GM18907 (cell line): ENCODE measurements at regions not wholly inside any gene's neighbourhood (a gene's known extent, or its start where the extent isn't known, plus 50 kb on each side); places are given as distances from the start of the nearest gene placed in this dataset.

Source experiments
- ATAC-seq: cut with Tn5 transposase; IDR thresholded peaks from one replicate; pipeline ENCODE4 v1.9.1; 2021; ENCODE audit warnings: mild to moderate bottlenecking, moderate library complexity; ENCODE audit not compliant: unreplicated experiment

GRCh38 chr9:78848061-78848460, 551.1 kb downstream of the PSAT1 start:
- ATAC-seq, result no peak

- ATAC-seq, result no peak
Observed at GRCh38 chr9:78856144-78856543, 559.2 kb downstream of the PSAT1 start.

GRCh38 chr9:78856781-78857180, 559.9 kb downstream of the PSAT1 start:
- no peak for ATAC-seq

- no peak for ATAC-seq
Observed at GRCh38 chr9:78857373-78858225, 560.7 kb downstream of the PSAT1 start.

GRCh38 chr9:78858266-78858665, 561.3 kb downstream of the PSAT1 start:
- no peak for ATAC-seq

- ATAC-seq, result no peak
Observed at GRCh38 chr9:78860801-78861475, 564.0 kb downstream of the PSAT1 start.

GRCh38 chr9:78863531-78863930, 566.6 kb downstream of the PSAT1 start:
- ATAC-seq, result no peak

GRCh38 chr9:78865737-78866136, 568.8 kb downstream of the PSAT1 start:
- no peak for ATAC-seq

- no peak for ATAC-seq
Observed at GRCh38 chr9:78866207-78867132, 569.5 kb downstream of the PSAT1 start.

GRCh38 chr9:78871086-78871451, 574.1 kb downstream of the PSAT1 start:
- no peak for ATAC-seq

GRCh38 chr9:78871452-78872331, 574.8 kb downstream of the PSAT1 start:
- ATAC-seq, result no peak

GRCh38 chr9:78874061-78874460, 577.1 kb downstream of the PSAT1 start:
- no peak for ATAC-seq

GRCh38 chr9:78879324-78880100, 582.6 kb downstream of the PSAT1 start:
- no peak for ATAC-seq

- ATAC-seq, result no peak
Observed at GRCh38 chr9:78881295-78881694, 584.4 kb downstream of the PSAT1 start.

- no peak for ATAC-seq
Observed at GRCh38 chr9:78882481-78882880, 585.6 kb downstream of the PSAT1 start.

- ATAC-seq, result no peak
Observed at GRCh38 chr9:78884611-78885150, 587.8 kb downstream of the PSAT1 start.

- no peak for ATAC-seq
Observed at GRCh38 chr9:78892182-78892581, 595.3 kb downstream of the PSAT1 start.

GRCh38 chr9:78892769-78893168, 595.8 kb downstream of the PSAT1 start:
- ATAC-seq, result no peak

- no peak for ATAC-seq
Observed at GRCh38 chr9:78893774-78894401, 597.0 kb downstream of the PSAT1 start.
